ENCODE measurements at regions not wholly inside any gene's neighbourhood (a gene's known extent, or its start where the extent isn't known, plus 50 kb on each side); places are given as distances from the start of the nearest gene placed in this dataset.

GRCh38 chr14:71687166-71687831 lies 244.9 kb upstream of the RGS6 start:
- TF ChIP-seq, protein P1, sequence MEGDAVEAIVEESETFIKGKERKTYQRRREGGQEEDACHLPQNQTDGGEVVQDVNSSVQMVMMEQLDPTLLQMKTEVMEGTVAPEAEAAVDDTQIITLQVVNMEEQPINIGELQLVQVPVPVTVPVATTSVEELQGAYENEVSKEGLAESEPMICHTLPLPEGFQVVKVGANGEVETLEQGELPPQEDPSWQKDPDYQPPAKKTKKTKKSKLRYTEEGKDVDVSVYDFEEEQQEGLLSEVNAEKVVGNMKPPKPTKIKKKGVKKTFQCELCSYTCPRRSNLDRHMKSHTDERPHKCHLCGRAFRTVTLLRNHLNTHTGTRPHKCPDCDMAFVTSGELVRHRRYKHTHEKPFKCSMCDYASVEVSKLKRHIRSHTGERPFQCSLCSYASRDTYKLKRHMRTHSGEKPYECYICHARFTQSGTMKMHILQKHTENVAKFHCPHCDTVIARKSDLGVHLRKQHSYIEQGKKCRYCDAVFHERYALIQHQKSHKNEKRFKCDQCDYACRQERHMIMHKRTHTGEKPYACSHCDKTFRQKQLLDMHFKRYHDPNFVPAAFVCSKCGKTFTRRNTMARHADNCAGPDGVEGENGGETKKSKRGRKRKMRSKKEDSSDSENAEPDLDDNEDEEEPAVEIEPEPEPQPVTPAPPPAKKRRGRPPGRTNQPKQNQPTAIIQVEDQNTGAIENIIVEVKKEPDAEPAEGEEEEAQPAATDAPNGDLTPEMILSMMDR (IDR thresholded peaks at IDR 0.05), result no peak
- TF ChIP-seq POLR2A (IDR thresholded peaks at IDR 0.05), result no peak

Data from right lobe of liver (tissue), 4 donors.